ENCODE measurements at regions not wholly inside any gene's neighbourhood (a gene's known extent, or its start where the extent isn't known, plus 50 kb on each side); places are given as distances from the start of the nearest gene placed in this dataset.

- no peak overlapping the region for H3K4me2 ChIP-seq (ENCODE audit: insufficient read depth, low read length)
- ATAC-seq (ENCODE audit: insufficient read depth, low read depth) (no peak), DNase-seq (no peak)
- H3K9ac ChIP-seq (ENCODE audit: low read depth, low read length): no peak overlapping the region
- no peak overlapping the region for H3K4me3 ChIP-seq (ENCODE audit: low read depth in 1 of 2, low read length in 2 of 2)
- H3K27me3 ChIP-seq (ENCODE audit: insufficient read depth, low read length, poor library complexity): no peaks in the 10 kb centered on the region
- TF ChIP-seq CTCF (IDR thresholded peaks at IDR 0.05; ENCODE audit: borderline replicate concordance, extremely low read depth, low read length, poor library complexity, severe bottlenecking) (no peak), EZH2 (IDR thresholded peaks at IDR 0.05; ENCODE audit: borderline replicate concordance, low read depth, low read length, severe bottlenecking) (no peak)
- no peak overlapping the region for H2AFZ ChIP-seq (ENCODE audit: low read depth, low read length)
- no peaks in the 10 kb centered on the region for H3K79me2 ChIP-seq (ENCODE audit: insufficient read depth, low read length)
- no peaks in the 10 kb centered on the region for H3K9me3 ChIP-seq (ENCODE audit: insufficient read depth, low read length, severe bottlenecking)
- no peak overlapping the region for H3K27ac ChIP-seq (ENCODE audit: low read length)
- H3K36me3 ChIP-seq (ENCODE audit: insufficient read depth, low read length): no peaks in the 10 kb centered on the region
- no peaks in the 10 kb centered on the region for H4K20me1 ChIP-seq (ENCODE audit: insufficient read depth, low read length)
- H3K4me1 ChIP-seq (ENCODE audit: insufficient read depth, low read length): no peaks in the 10 kb centered on the region
Observed at GRCh38 chr9:96073531-96074480, 198.3 kb downstream of the ERCC6L2 start.

GRCh38 chr9:96072930-96073329, 197.4 kb downstream of the ERCC6L2 start:
- DNase-seq: no peak
- Histone ChIP-seq H3K4me1 (ENCODE audit: insufficient read depth, low read length) (no peaks in the 10 kb centered on the region), H3K36me3 (ENCODE audit: insufficient read depth, low read length) (no peaks in the 10 kb centered on the region), H3K9me3 (ENCODE audit: insufficient read depth, low read length, severe bottlenecking) (no peaks in the 10 kb centered on the region), H2AFZ (ENCODE audit: low read depth, low read length) (no peak overlapping the region), H4K20me1 (ENCODE audit: insufficient read depth, low read length) (no peaks in the 10 kb centered on the region), H3K4me3 (ENCODE audit: low read depth in 1 of 2, low read length in 2 of 2) (no peak overlapping the region), H3K4me2 (ENCODE audit: insufficient read depth, low read length) (no peak overlapping the region), H3K27ac (ENCODE audit: low read length) (no peak overlapping the region), H3K9ac (ENCODE audit: low read depth, low read length) (no peak overlapping the region), H3K27me3 (ENCODE audit: insufficient read depth, low read length, poor library complexity) (no peaks in the 10 kb centered on the region), H3K79me2 (ENCODE audit: insufficient read depth, low read length) (no peaks in the 10 kb centered on the region)
- TF ChIP-seq CTCF (IDR thresholded peaks at IDR 0.05; ENCODE audit: borderline replicate concordance, extremely low read depth, low read length, poor library complexity, severe bottlenecking): no peak
- TF ChIP-seq EZH2 (IDR thresholded peaks at IDR 0.05; ENCODE audit: borderline replicate concordance, low read depth, low read length, severe bottlenecking): no peak
- no peak for ATAC-seq (ENCODE audit: insufficient read depth, low read depth)

GRCh38 chr9:96071815-96072124, 196.3 kb downstream of the ERCC6L2 start:
- no peak overlapping the region for H3K9ac ChIP-seq (ENCODE audit: low read depth, low read length)

More at GRCh38 chr9:96071815-96072124, 196.3 kb downstream of the ERCC6L2 start:
- H3K9me3 ChIP-seq (ENCODE audit: insufficient read depth, low read length, severe bottlenecking): no peaks in the 10 kb centered on the region
- no peaks in the 10 kb centered on the region for H3K36me3 ChIP-seq (ENCODE audit: insufficient read depth, low read length)
- ATAC-seq (ENCODE audit: insufficient read depth, low read depth) (no peak), DNase-seq (no peak)
- H3K79me2 ChIP-seq (ENCODE audit: insufficient read depth, low read length): no peaks in the 10 kb centered on the region
- no peak overlapping the region for H2AFZ ChIP-seq (ENCODE audit: low read depth, low read length)
- no peak for TF ChIP-seq CTCF (IDR thresholded peaks at IDR 0.05; ENCODE audit: borderline replicate concordance, extremely low read depth, low read length, poor library complexity, severe bottlenecking)
- TF ChIP-seq EZH2 (IDR thresholded peaks at IDR 0.05; ENCODE audit: borderline replicate concordance, low read depth, low read length, severe bottlenecking): no peak
- H3K4me1 ChIP-seq (ENCODE audit: insufficient read depth, low read length): no peaks in the 10 kb centered on the region
- no peaks in the 10 kb centered on the region for H3K27me3 ChIP-seq (ENCODE audit: insufficient read depth, low read length, poor library complexity)
- no peaks in the 10 kb centered on the region for H4K20me1 ChIP-seq (ENCODE audit: insufficient read depth, low read length)
- no peak overlapping the region for H3K27ac ChIP-seq (ENCODE audit: low read length)
- H3K4me2 ChIP-seq (ENCODE audit: insufficient read depth, low read length): no peak overlapping the region
- no peak overlapping the region for H3K4me3 ChIP-seq (ENCODE audit: low read depth in 1 of 2, low read length in 2 of 2)

All from DND-41 (cell line).